OCI-LY3 (cell line): ENCODE measurements at regions not wholly inside any gene's neighbourhood (a gene's known extent, or its start where the extent isn't known, plus 50 kb on each side); places are given as distances from the start of the nearest gene placed in this dataset.
"Not testable (repeated sequence)": the region's sequence is repeated elsewhere in the genome, so short reads cannot be mapped to it uniquely, and the experiment has no call there.

Source experiments
- H2AFZ ChIP-seq: fragments of 200-600, 300-600 bp; shearing (Covaris generic); 2 replicates; pipeline ENCODE4 v1.6.0; 2014; ENCODE audit warnings: antibody characterized with exemption, low read depth, low read length
- H3K27ac ChIP-seq: fragments of 200-600, 300-600 bp; sonication (generic); 2 replicates; pipeline ENCODE4 v1.5.1; 2014; ENCODE audit warnings: mild to moderate bottlenecking, low read length, moderate library complexity, mixed read lengths
- H3K27me3 ChIP-seq: fragments of 200-600, 300-600 bp; sonication (generic); 2 replicates; pipeline ENCODE4 v1.6.1; 2014; ENCODE audit warnings: low read depth, low read length, mixed read lengths
- H3K36me3 ChIP-seq: fragments of 200-600, 300-600 bp; sonication (generic); replicated peaks from 2 replicates; pipeline ENCODE3; 2014; ENCODE audit warnings: low read depth, low read length, mixed read lengths
- H3K4me1 ChIP-seq: fragments of 300-600, 200-600 bp; sonication (generic); 2 replicates; pipeline ENCODE4 v1.6.1; 2014; ENCODE audit warnings: low read length, mixed read lengths
- H3K4me2 ChIP-seq: fragments of 200-600, 300-600 bp; sonication (generic); 2 replicates; pipeline ENCODE4 v1.6.1; 2014; ENCODE audit warnings: low read length, mixed read lengths
- H3K4me3 ChIP-seq: fragments of 300-600, 200-600 bp; sonication (generic); 2 replicates; pipeline ENCODE4 v1.5.1; 2014; ENCODE audit warnings: antibody characterized with exemption, mild to moderate bottlenecking, low read length, moderate library complexity
- H3K79me2 ChIP-seq: fragments of 300-600, 200-600 bp; shearing (Covaris generic); 2 replicates; pipeline ENCODE4 v1.6.1; 2014; ENCODE audit warnings: mild to moderate bottlenecking, low read length, mixed read lengths
- H3K9ac ChIP-seq: fragments of 300-600, 200-600 bp; shearing (Covaris generic); 2 replicates; pipeline ENCODE4 v1.6.0; 2014; ENCODE audit warnings: mild to moderate bottlenecking, low read length, moderate library complexity
- H3K9me3 ChIP-seq: fragments of 200-600, 300-600 bp; shearing (Covaris generic); 2 replicates; pipeline ENCODE4 v1.6.1; 2014; ENCODE audit warnings: low read length, mixed read lengths; ENCODE audit not compliant: insufficient read depth
- H4K20me1 ChIP-seq: fragments of 200-600, 300-600 bp; sonication (generic); 2 replicates; pipeline ENCODE4 v1.6.1; 2016; ENCODE audit warnings: low read length, mixed read lengths; ENCODE audit not compliant: insufficient read depth
- CTCF ChIP-seq: fragments of 200-600, 300-600 bp; sonication (generic); IDR thresholded peaks from 2 replicates; pipeline ENCODE4 v1.5.1; 2014; ENCODE audit warnings: antibody characterized with exemption, low read length, low read depth
- EZH2phosphoT487 ChIP-seq: fragments of 200-600 bp; shearing (Covaris generic); IDR thresholded peaks from 2 replicates; pipeline ENCODE4 v1.6.1; 2018; ENCODE audit warnings: antibody characterized with exemption, mixed run types, low read depth

- H3K27me3 ChIP-seq, result no peaks in the 10 kb centered on the region
- H3K79me2 ChIP-seq, result no peaks in the 10 kb centered on the region
- H3K9me3 ChIP-seq, result no peaks in the 10 kb centered on the region
- H3K27ac ChIP-seq, result no peak overlapping the region
- H4K20me1 ChIP-seq, result no peaks in the 10 kb centered on the region
- no peak overlapping the region for H3K4me2 ChIP-seq
- no peak overlapping the region for H3K4me3 ChIP-seq
- no peak for TF ChIP-seq CTCF
- no peak for TF ChIP-seq EZH2phosphoT487
- H3K4me1 ChIP-seq, result no peaks in the 10 kb centered on the region
- H3K9ac ChIP-seq, result no peak overlapping the region
- H2AFZ ChIP-seq, result no peak overlapping the region
- H3K36me3 ChIP-seq, result no peaks in the 10 kb centered on the region
Measured at GRCh38 chr9:19901586-19901985, 112.7 kb upstream of the SLC24A2 start.

GRCh38 chr9:19896161-19896560 is 107.3 kb upstream of the SLC24A2 start:
- Histone ChIP-seq H3K4me2 (no peak overlapping the region), H3K27ac (no peak overlapping the region), H3K36me3 (no peaks in the 10 kb centered on the region), H3K4me1 (no peaks in the 10 kb centered on the region), H3K9me3 (no peaks in the 10 kb centered on the region), H3K9ac (no peak overlapping the region), H4K20me1 (no peaks in the 10 kb centered on the region), H3K4me3 (no peak overlapping the region), H3K27me3 (0 out of 2 replicates have a peak, but pooled peaks cover 6% of the 10 kb centered on the region), H3K79me2 (no peaks in the 10 kb centered on the region), H2AFZ (no peak overlapping the region)
- no peak for TF ChIP-seq EZH2phosphoT487
- no peak for TF ChIP-seq CTCF

- H3K9ac ChIP-seq, H3K27ac ChIP-seq: not testable (repeated sequence)
Measured at GRCh38 chr9:19895578-19895977, 106.7 kb upstream of the SLC24A2 start.

GRCh38 chr9:19895006-19895405 is 106.2 kb upstream of the SLC24A2 start:
- no peak overlapping the region for H3K4me3 ChIP-seq
- no peaks in the 10 kb centered on the region for H3K79me2 ChIP-seq
- no peaks in the 10 kb centered on the region for H3K9me3 ChIP-seq

More at GRCh38 chr9:19895578-19895977, 106.7 kb upstream of the SLC24A2 start:
- H3K9me3 ChIP-seq, H3K79me2 ChIP-seq, H3K4me2 ChIP-seq, H4K20me1 ChIP-seq, H3K4me1 ChIP-seq, H3K36me3 ChIP-seq, H3K27me3 ChIP-seq, H3K4me3 ChIP-seq, H2AFZ ChIP-seq: not testable (repeated sequence)

GRCh38 chr9:19885608-19886007 is 96.8 kb upstream of the SLC24A2 start:
- no peak overlapping the region for H3K4me2 ChIP-seq
- no peaks in the 10 kb centered on the region for H3K4me1 ChIP-seq
- H3K36me3 ChIP-seq, result no peaks in the 10 kb centered on the region
- TF ChIP-seq EZH2phosphoT487 (no peak), CTCF (no peak)
- H3K27me3 ChIP-seq, result no peaks in the 10 kb centered on the region; the same call in 1 of the 2 replicates
- no peak overlapping the region for H2AFZ ChIP-seq
- no peaks in the 10 kb centered on the region for H4K20me1 ChIP-seq
- H3K9me3 ChIP-seq, result no peaks in the 10 kb centered on the region
- no peak overlapping the region for H3K4me3 ChIP-seq
- H3K27ac ChIP-seq, result no peak overlapping the region
- no peak overlapping the region for H3K9ac ChIP-seq
- H3K79me2 ChIP-seq, result no peaks in the 10 kb centered on the region

More at GRCh38 chr9:19895006-19895405, 106.2 kb upstream of the SLC24A2 start:
- Histone ChIP-seq H3K4me2 (no peak overlapping the region), H4K20me1 (no peaks in the 10 kb centered on the region), H3K27me3 (0 out of 2 replicates have a peak, but pooled peaks cover 6% of the 10 kb centered on the region), H3K27ac (no peak overlapping the region), H3K4me1 (no peaks in the 10 kb centered on the region), H3K9ac (no peak overlapping the region), H2AFZ (no peak overlapping the region), H3K36me3 (no peaks in the 10 kb centered on the region)
- TF ChIP-seq EZH2phosphoT487, result no peak
